ENCODE measurements at regions not wholly inside any gene's neighbourhood (a gene's known extent, or its start where the extent isn't known, plus 50 kb on each side); places are given as distances from the start of the nearest gene placed in this dataset.

DNA sequence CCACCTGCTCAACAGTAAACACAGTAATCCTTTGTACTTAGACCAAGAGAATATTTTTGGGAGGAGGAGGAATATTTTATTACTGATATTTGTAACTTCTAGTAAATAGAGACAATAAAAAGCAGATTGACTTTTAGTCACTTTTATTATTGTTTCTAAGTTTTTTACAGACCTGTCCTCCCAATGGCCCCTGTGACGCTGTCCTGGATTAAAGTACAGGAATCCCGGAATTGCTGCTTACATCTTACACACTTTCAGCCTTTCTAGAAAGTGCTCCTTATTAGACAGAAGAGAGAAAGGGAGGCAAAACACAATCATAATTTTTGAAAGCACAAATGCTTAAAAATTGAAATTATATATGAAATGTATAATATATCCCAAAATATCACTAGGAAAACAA is 86.4 kb upstream of the PRKG1 start:
- H2AFZ ChIP-seq (ENCODE audit: low read length): no peak overlapping the region
- H3K27ac ChIP-seq (ENCODE audit: low read depth, low read length): no peak overlapping the region
- H3K4me3 ChIP-seq (ENCODE audit: insufficient read depth, low read length): no peak overlapping the region
- H3K79me2 ChIP-seq (ENCODE audit: insufficient read depth, low read length): no peaks in the 10 kb centered on the region
- H3K36me3 ChIP-seq (ENCODE audit: insufficient read depth, low read length): no peaks in the 10 kb centered on the region
- no peak overlapping the region for H3K4me2 ChIP-seq (ENCODE audit: insufficient read depth, low read length)
- H3K9me3 ChIP-seq (ENCODE audit: low read depth, low read length): no peaks in the 10 kb centered on the region
- peaks cover 8% of the 10 kb centered on the region for H3K4me1 ChIP-seq (ENCODE audit: insufficient read depth, low read length)
- H3K27me3 ChIP-seq (ENCODE audit: insufficient read depth, low read length): peaks cover 13% of the 10 kb centered on the region
- H4K20me1 ChIP-seq (ENCODE audit: insufficient read depth, low read length): no peaks in the 10 kb centered on the region
- no peak for DNase-seq (ENCODE audit: insufficient read length, low spot score, missing footprints)
- TF ChIP-seq, protein P1, sequence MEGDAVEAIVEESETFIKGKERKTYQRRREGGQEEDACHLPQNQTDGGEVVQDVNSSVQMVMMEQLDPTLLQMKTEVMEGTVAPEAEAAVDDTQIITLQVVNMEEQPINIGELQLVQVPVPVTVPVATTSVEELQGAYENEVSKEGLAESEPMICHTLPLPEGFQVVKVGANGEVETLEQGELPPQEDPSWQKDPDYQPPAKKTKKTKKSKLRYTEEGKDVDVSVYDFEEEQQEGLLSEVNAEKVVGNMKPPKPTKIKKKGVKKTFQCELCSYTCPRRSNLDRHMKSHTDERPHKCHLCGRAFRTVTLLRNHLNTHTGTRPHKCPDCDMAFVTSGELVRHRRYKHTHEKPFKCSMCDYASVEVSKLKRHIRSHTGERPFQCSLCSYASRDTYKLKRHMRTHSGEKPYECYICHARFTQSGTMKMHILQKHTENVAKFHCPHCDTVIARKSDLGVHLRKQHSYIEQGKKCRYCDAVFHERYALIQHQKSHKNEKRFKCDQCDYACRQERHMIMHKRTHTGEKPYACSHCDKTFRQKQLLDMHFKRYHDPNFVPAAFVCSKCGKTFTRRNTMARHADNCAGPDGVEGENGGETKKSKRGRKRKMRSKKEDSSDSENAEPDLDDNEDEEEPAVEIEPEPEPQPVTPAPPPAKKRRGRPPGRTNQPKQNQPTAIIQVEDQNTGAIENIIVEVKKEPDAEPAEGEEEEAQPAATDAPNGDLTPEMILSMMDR (IDR thresholded peaks at IDR 0.05; ENCODE audit: extremely low read depth, low read depth, low read length): no peak

DNA sequence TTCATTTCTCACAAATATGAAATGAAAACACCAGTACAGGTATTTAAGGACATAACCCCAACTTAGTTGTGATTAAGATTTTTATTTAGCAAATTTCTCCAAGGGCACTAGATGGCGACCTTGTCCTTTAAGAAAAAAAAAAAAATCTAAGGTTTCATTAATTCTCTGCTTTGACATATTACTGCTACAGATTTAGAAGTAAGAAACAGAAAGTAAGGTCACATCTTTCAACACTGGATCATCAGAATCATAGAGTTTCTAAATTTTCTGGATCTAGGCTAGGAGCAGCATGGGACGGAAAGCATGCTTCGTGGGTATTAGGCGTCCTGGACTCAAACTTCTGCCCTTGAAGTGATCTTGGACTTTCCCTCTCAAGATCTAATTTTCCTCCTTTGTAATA is 85.5 kb upstream of the PRKG1 start:
- Histone ChIP-seq H4K20me1 (ENCODE audit: insufficient read depth, low read length) (no peaks in the 10 kb centered on the region), H3K4me3 (ENCODE audit: insufficient read depth, low read length) (no peak overlapping the region), H3K36me3 (ENCODE audit: insufficient read depth, low read length) (no peaks in the 10 kb centered on the region), H3K27me3 (ENCODE audit: insufficient read depth, low read length) (peaks cover 16% of the 10 kb centered on the region), H2AFZ (ENCODE audit: low read length) (no peak overlapping the region), H3K4me2 (ENCODE audit: insufficient read depth, low read length) (peak overlapping the region; percentile 58), H3K9me3 (ENCODE audit: low read depth, low read length) (no peaks in the 10 kb centered on the region), H3K4me1 (ENCODE audit: insufficient read depth, low read length) (peaks cover 12% of the 10 kb centered on the region), H3K79me2 (ENCODE audit: insufficient read depth, low read length) (no peaks in the 10 kb centered on the region), H3K27ac (ENCODE audit: low read depth, low read length) (no peak overlapping the region)
- peak; percentile 59 for DNase-seq (ENCODE audit: insufficient read length, low spot score, missing footprints)
- TF ChIP-seq, protein P1 (IDR thresholded peaks at IDR 0.05; ENCODE audit: extremely low read depth, low read depth, low read length): peak; percentile 41

DNA sequence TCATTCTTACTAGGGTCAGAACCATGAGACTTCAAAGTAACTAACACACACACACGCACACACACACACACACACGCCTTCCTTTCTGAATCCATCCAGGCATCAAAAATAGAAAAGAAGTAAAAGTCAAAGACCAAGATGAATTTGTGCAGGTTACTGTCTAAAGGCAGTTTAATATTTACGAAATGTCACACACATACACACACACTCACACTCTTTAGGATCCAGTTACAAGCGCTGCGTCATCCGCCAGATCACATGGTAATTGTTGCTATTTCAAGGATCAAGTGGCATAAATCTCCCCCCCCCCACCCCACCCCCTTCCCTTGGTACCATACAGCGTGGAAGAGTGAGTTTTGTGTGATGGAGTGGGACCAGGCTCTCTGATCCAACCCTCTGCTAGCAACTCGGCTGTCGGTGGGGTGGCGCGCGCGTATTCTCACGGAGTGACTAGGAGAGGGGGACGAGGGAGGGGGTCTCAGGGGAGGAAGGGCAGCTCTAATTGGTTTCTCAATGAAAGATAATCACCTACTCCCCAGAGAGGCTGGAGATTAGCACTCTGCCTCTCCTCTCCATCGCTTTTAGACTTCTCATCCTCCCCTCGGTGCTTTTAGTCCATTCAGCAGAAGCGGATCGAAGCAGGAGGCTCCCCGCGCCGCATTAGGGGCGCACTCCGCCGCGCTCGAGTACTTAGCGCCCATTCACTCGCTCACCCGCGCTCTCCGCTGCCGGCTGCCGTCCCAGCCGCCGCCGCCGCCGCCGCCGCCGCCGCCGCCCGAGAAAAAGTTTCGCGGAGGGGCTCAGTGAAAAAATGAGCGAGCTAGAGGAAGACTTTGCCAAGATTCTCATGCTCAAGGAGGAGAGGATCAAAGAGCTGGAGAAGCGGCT is 83.5 kb upstream of the PRKG1 start:
- no peaks in the 10 kb centered on the region for H4K20me1 ChIP-seq (ENCODE audit: insufficient read depth, low read length)
- no peaks in the 10 kb centered on the region for H3K36me3 ChIP-seq (ENCODE audit: insufficient read depth, low read length)
- H3K9me3 ChIP-seq (ENCODE audit: low read depth, low read length): no peaks in the 10 kb centered on the region
- peak overlapping the region; percentile 78 for H3K4me3 ChIP-seq (ENCODE audit: insufficient read depth, low read length)
- H3K4me1 ChIP-seq (ENCODE audit: insufficient read depth, low read length): peaks cover 13% of the 10 kb centered on the region
- H2AFZ ChIP-seq (ENCODE audit: low read length): peak overlapping the region; percentile 89
- DNase-seq (ENCODE audit: insufficient read length, low spot score, missing footprints): peak; percentile 94
- TF ChIP-seq, protein P1 (IDR thresholded peaks at IDR 0.05; ENCODE audit: extremely low read depth, low read depth, low read length): no peak
- peak overlapping the region; percentile 89 for H3K4me2 ChIP-seq (ENCODE audit: insufficient read depth, low read length)
- H3K27me3 ChIP-seq (ENCODE audit: insufficient read depth, low read length): peaks cover 13% of the 10 kb centered on the region
- H3K79me2 ChIP-seq (ENCODE audit: insufficient read depth, low read length): no peaks in the 10 kb centered on the region
- peak overlapping the region; percentile 25 for H3K27ac ChIP-seq (ENCODE audit: low read depth, low read length)
